ENCODE measurements at regions not wholly inside any gene's neighbourhood (a gene's known extent, or its start where the extent isn't known, plus 50 kb on each side); places are given as distances from the start of the nearest gene placed in this dataset.

DNA sequence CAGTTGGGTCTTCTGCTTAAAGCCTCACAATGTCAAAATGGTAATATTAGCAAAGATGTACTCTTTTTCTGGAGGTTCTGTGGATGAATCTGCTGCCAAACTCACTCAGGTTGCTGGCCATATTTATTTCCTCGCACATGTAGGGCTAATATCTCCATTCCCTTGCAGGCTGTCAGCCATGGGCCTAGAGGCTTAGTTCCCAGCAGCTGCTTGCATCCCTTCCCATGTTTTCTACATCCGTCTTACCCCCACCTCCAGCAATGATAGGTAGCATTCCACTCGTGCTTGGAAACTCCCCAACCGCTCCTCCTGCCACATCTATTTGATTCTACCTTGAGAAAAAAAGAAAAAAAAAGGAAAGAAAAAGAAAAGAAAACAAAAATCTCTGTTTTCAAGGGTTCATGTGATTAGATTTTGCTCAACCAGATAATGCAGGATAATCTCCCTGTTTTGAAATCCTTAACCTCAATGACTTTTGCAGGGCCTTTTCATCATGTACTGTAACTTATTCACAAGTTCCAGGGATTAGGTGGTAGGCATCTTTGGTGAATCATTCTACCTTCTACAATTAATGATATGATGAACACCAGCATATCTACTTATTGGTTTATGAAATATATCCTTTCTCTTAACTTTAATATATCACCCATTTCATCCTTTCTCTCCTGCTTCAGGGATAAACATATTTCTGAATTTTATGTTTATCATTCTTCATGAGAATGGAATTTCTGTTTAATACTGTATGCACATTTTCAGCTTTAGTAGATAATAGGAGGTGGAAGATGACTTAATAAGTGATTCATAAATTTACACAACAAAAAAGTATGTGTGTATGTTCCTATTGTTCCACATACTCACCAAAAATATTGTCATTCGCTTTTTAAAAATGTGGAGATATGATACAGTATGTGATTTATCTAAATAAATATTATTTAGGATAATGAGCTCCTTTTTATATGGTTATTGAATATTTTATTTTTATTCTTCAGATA is 931.9 kb downstream of the SLITRK5 start:
- ATAC-seq (no peak), DNase-seq (ENCODE audit: low spot score) (no peak)
- intact Hi-C loops (cut with DNase I), result no loop called here

DNA sequence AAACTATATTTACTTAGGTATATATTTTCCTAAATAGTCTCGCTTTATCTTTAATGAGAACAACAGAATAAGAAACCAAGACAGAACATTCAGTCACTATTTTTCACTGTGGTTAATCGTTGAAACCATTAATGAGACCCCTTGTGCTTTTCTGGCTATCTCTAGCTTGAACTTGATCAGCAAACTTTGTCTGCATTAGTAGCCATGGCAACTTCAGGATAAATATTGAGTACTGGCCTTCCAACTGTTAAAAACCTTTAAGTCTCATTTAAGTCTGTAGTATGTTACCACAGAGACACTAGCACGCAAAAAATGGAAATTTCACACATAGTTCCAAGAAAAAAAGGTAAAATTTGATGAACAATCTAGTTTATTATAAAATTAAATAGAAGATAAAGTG is 946.0 kb downstream of the SLITRK5 start:
- ATAC-seq, result no peak
- intact Hi-C loops (cut with DNase I), result no loop called here
- no peak for DNase-seq (ENCODE audit: low spot score)

DNA sequence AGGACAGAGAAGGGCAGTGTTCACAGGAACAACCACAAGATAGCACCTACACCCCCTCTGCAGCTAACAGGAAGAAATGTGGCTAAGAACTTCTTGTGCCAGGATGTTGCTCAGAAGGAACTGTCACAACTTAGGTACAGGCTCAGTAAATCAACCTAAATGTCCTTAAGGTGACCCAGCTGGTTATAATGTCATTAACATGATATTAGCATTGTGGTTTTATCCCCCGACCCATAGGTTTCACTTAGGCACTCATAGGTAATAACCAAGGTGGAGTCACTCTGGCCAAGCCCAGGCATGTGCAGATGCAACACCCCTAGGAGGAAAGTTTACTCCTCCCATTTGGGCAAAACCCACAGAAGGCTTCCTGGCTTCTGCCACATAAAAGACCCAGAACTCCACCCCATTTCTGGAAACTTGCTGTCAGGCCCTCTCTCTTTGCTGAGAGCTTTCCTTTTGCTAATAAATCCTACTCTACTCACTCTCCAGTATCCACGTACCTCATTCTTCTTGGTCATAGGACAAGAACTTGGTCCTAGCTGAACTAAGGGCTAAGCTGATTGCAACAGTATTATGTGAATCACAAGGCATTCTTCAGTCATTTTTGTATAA is 951.3 kb downstream of the SLITRK5 start:
- intact Hi-C loops (cut with DNase I), result no loop called here
- no peak for ATAC-seq
- DNase-seq (ENCODE audit: low spot score), result no peak

DNA sequence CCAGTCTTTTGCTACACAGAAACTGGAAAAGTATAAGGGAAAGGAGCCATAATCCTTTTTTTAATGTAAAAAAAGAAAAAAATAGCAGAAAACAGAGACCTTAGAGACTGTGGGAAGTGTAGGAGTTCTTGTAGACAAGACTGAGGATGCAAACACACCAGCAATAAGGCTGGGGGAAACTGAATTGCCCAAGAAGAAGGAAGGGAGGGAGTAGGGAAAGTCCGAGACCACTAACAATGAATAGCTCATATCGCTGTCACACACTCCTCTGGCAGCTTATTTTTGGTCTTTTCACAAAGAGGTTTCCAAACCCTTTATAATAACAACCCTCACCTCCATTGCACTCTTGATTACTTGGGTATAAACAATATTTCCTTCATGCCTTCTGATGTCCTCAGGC is 952.0 kb downstream of the SLITRK5 start:
- ATAC-seq, result no peak
- intact Hi-C loops (cut with DNase I), result no loop called here
- DNase-seq (ENCODE audit: low spot score), result no peak

DNA sequence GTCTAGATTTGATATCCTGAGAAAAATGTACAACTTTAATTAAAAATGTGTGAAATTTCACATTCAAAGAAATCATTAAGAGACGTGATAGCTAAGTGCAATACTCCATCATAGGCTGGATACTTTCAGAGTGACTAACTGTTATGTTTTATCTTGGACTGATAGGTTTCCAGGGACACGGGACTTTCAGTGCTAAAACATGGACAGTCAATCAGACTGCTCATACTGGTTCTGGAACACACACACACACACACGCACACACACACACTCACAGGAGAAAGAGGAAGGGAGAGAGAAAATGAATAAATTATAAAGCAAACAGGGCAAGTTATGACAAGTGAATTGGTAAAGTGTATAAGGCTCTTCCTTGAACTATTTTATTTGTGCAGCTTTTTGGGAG is 955.9 kb downstream of the SLITRK5 start:
- no peak for DNase-seq (ENCODE audit: low spot score)
- ATAC-seq, result no peak
- intact Hi-C loops (cut with DNase I), result no loop called here

DNA sequence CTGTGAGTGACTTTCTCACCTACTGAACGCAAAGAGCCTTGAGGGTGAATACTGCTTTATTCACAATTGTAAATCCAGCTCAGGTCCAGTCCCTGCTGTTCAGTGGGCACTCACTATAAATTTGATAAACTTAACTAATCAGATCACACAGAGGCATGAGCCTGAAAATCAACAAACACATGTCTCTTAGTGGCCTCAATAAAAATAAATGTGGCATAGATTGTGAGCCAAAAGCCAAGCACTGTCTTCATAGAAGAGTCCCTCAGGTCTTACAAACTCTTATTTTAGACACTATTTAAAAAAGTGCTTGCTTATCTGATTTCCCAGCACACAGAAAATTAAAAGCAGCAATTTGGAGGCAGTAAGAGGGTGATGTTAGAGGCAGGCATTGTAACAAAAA is 957.7 kb downstream of the SLITRK5 start:
- intact Hi-C loops (cut with DNase I), result no loop called here
- no peak for ATAC-seq
- no peak for DNase-seq (ENCODE audit: low spot score)

DNA sequence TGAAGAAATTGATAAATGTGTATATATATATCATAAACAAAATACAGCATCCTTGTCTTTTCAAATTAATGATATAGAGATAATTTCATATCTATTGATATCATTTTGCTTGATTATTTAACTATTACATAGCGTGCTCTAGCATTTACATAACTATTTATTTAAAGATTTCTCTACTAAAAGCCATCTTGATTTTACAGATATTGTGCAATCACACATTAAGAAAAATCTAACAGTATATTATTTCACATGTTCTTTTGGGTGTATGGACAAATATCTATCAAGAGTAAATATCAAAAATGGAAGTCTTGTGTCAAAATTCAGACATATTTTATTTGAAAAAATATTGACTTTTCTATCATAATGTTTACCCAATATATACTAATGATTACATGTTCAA is 966.8 kb downstream of the SLITRK5 start:
- intact Hi-C loops (cut with DNase I), result no loop called here
- DNase-seq (ENCODE audit: low spot score) (no peak), ATAC-seq (no peak)

DNA sequence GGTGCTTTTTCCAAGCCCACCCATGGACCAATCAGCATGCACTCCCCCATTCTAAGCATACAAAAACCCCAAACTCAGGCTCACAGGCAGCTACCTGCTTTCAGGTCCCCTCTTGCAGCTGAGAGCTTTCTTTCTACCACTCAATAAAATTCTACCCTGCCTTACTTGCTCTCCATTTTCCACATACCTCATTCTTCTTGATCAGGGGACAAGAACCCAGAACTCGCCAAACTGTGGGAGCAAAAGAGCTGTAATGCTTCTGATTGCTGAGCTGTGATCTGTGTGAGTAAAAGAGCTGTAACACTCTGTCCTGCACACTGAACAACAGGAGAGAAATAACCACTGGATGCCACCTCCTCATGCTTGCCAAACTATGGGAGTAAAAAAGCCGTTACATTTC is 972.1 kb downstream of the SLITRK5 start:
- intact Hi-C loops (cut with DNase I), result no loop called here
- ATAC-seq, result no peak
- DNase-seq (ENCODE audit: low spot score), result no peak

DNA sequence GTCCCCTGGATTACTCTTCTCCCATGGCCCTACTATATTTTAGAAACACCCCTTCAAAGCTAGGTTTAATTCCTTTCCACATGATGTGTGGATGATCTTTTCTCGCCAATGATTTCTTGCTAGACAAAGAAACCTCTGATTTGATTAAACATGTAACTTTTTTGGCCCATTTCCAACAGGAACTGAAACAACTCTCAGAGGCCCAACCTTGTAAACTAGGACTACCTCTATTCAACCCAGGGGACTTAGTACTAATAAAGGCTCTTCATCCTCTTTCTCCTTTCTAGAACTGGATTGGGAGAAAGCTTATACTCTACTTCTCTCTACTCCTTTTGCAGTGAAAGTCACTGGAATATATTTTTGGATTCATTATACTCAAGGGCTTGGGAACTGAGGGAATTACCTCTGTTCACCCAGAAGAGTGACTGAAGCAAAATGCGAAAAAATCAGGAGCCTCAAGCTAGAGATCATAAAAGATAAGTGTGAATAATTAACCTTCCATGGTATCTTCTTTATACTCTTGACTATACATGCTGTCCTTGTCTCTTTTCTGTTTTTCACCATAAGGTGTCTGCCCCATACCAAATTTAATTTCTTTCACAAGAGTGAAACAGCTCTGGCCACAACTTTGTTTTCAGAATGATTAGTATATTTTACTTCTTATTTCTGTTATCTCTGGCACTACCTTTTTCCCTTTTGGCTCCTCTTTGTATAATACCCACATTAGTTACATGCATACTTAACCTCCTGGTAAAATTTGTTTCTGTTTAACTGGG is 977.6 kb downstream of the SLITRK5 start:
- DNase-seq (ENCODE audit: low spot score) (no peak), ATAC-seq (no peak)
- intact Hi-C loops (cut with DNase I), result no loop called here

DNA sequence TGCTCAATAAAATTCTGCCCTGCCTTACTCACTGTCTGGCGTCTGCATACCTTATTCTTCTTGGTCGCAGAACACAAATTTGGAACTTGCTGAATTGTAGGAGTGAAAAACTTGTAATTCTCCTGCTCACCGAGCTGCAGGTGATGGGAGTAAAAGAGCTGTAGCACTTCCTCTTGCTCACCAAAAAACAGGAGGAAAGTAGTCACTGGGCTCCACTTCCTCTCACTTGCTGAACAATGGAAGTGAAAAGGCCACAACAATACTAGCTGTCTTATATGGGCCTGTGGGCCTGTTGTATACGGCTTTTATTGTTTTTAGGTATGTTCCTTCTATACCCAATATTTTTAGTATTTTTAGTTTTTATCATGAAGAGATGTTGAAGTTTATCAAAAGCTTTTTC is 978.7 kb downstream of the SLITRK5 start:
- intact Hi-C loops (cut with DNase I), result no loop called here
- DNase-seq (ENCODE audit: low spot score) (no peak), ATAC-seq (no peak)

DNA sequence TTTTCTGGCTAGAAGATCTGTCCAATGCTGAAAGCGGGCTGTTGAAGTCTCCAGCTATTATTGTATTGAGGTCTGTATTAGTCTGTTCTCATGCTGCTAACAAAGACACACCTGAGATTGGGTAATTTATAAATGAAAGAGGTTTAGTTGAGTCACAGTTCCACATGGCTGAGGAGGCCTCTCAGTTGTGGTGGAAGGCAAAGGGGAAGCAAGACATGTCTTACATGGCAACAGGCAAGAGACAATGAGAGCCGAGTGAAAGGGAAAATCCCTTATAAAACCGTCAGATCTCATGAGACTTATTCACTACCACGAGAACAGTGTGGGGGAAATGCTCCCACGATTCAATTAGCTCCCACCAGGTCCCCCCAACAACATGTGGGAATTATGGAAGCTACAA is 980.4 kb downstream of the SLITRK5 start:
- intact Hi-C loops (cut with DNase I), result no loop called here
- ATAC-seq (no peak), DNase-seq (ENCODE audit: low spot score) (no peak)

DNA sequence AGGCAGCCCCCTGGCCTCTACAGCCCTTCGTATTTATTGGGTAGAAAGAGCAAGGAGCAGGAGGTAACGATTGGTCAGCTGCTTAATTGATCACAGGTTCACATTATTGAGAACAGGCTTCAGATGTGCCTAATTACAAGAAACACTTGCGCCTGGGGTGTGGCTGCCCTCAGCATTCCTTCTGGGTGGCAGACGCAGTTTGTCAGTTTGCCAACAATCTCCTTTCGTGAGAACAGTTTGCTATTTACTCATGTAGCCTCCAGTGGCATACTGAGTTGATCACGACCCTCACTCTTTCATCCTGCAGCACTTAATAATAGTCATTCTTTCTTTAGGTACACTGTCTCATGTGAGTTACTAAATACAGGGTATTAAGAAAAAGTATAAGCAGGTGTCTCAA is 985.6 kb downstream of the SLITRK5 start:
- DNase-seq (ENCODE audit: low spot score) (no peak), ATAC-seq (no peak)
- intact Hi-C loops (cut with DNase I), result no loop called here

DNA sequence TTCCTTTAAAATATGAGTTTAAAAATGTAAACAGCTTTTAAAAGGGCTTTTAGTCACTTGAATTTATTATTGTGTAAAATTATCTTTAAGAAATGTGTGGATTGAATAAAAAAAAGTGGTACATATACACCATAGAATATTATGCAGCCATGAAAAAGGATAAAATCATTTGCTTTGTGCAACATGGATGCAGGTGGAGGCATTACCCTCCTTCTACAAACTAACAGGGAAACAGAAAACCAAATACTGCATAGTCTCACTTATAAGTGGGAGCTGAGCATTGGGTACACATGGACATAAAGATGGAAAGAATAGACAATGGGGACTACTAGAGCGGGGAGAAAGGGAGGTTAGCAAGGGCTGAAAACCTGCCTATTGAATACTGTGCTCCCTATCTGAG is 999.3 kb downstream of the SLITRK5 start:
- ATAC-seq (no peak), DNase-seq (ENCODE audit: low spot score) (no peak)
- intact Hi-C loops (cut with DNase I), result no loop called here

DNA sequence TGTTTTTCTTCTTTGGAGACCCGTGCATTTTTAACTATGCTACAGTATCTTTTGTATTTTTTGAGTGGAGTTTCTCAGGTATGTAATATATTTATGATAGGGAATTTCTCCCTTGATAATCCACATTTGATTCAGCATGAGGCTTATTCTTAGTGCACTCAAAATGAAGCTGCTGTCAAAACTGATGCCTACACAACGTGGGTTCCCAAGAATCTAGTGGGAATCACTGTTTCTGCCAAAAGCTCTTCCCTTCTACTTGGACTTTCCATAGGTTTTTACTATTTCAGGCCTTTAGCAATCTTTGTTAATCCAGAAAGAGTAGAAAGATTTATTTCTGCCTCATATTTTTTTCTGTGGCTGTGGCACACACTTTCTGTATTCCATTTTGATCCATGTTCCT is 1003.7 kb downstream of the SLITRK5 start:
- no peak for ATAC-seq
- DNase-seq (ENCODE audit: low spot score), result no peak
- intact Hi-C loops (cut with DNase I), result no loop called here

DNA sequence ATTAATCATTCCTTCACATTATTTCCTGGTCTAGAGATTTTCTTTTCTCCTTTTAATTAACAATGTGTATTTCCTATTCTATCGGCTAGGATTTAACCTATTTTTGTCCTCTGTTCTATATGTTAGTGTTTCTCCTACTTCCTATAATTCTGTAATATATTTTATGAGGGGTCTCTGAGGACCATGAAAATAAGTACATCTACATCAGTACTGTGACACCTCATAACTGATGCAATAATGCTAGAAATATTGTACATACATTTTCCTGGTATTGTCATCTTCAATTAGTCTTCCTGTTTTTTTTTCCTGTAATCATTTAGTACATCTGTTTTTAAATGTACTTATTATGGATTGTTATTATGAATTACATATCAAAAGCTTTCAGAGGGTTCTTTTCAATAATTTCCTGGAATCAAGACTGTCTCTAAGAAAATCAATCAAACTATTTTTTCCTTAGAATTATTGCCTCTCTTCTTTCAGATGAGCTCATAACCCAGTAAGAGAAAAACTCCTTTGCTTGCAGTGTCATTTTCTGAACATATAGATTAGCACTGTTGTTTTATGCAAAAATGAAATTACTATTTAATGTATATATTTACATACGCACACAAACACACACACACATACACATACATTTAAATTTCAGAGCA is 1004.3 kb downstream of the SLITRK5 start:
- intact Hi-C loops (cut with DNase I), result no loop called here
- DNase-seq (ENCODE audit: low spot score) (no peak), ATAC-seq (no peak)

DNA sequence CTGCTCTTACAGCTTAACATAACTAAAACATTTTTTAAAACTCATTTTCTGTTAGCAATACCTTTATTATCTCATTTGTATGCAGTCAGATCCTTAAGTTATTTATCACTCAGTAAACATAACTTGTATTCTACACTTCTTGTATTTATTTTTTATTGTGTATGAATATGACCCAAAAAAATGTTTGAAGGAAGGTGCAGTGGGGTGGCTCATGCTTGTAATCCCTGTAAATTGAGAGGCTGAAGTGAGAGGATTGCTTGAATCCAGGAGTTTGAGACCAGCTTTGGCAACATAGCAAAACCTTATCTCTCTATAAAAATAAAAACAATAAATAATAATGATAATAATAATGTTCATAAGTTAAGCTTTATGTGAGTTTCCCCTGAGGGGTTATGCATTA is 1004.8 kb downstream of the SLITRK5 start:
- no peak for ATAC-seq
- intact Hi-C loops (cut with DNase I), result no loop called here
- DNase-seq (ENCODE audit: low spot score), result no peak

DNA sequence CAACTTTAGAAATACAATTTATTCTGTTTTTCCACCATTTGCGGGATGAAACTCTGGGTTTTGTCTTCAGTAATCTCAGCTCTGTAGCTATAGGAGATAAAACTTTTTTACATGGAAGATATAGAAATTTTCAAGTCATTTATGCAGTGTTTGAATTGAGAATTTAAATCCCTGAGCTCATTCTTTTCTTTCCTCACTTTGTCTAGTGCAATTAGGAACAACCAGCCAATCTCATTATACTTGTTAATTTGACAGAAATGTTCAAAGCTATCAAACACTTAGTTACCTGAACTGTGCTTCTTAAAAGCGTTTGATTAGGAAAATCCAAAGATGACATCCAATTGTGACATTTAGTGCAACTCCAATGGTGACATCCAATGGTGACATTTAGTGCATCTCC is 1014.3 kb downstream of the SLITRK5 start:
- ATAC-seq (no peak), DNase-seq (ENCODE audit: low spot score) (no peak)
- intact Hi-C loops (cut with DNase I), result no loop called here

DNA sequence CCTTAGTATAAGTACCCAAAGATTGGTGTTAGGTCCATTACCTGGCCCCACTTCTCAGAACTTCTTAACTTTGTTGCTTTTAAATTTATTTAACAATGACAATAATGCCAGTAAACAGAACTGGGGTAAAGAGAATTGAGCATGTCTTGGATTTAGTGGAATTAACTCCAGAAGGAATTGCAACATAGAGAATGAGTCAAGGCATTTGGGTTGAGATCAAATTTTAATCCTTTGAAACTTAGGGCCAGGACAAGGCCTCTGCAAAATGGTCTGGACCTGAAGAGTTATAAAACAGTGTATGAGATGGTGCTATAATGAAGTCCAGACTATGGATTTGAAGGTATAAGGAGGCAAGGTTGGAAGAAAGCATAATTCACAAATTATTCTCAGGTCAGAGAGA is 1030.4 kb downstream of the SLITRK5 start:
- DNase-seq (ENCODE audit: low spot score), result no peak

DNA sequence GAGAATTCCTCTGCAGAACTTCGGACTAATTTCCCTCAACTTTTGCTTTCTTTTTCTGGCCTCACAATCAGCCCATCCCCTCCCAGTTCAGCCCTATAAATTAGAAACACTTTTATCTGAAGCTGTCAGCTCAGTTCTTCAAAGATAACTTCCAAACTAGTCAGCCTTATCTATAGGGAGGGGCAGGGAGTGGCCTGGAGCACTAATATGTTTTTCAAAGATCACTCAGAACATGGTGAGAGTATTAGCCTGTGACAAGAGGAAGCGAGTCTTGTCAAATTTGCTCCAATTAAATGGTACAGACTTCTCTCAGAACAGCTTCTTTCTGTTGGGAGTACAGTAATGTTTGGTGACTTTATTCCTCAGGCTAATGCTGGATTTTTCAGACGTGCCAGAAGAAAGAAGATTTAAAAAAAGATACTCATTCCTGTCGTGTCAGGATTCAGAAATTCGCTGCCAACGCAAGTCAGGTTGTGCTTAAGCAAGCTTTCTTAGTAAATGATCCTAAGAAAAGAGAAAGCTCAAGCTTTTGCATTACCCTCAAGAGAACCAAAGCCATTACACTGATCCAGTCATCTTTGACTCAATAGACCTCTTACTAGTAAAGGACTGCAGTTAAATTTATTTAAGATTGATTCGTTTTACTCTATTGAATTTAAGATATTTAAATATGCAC is 1033.6 kb downstream of the SLITRK5 start:
- DNase-seq (ENCODE audit: low spot score), result no peak
- intact Hi-C loops (cut with DNase I), result no loop called here
- no peak for ATAC-seq

More for the DNA sequence above, 1030.4 kb downstream of the SLITRK5 start:
- intact Hi-C loops (cut with DNase I), result no loop called here
- peak; percentile 60 for ATAC-seq

All from sciatic nerve (tissue), 2 donors.